Mucosa of descending colon (tissue), 3 donors: ENCODE measurements at regions not wholly inside any gene's neighbourhood (a gene's known extent, or its start where the extent isn't known, plus 50 kb on each side); places are given as distances from the start of the nearest gene placed in this dataset.

ENCODE experiments used
- ATAC-seq: fragments of 200-7000 bp; cut with Tn5 transposase; one replicate; pipeline ENCODE4 v1.9.1; 2020; ENCODE audit warnings: mild to moderate bottlenecking, moderate library complexity
- DNase-seq, 3 donors: peaks; one replicate each; pipeline ENCODE4 v3.0.0-alpha.2; 2020
- H3K36me3 ChIP-seq: fragments of 200-600 bp; one replicate; pipeline ENCODE4 v1.8.0; 2021; ENCODE audit warnings: low read depth, mild to moderate bottlenecking
- H3K4me1 ChIP-seq: fragments of 200-600 bp; one replicate; pipeline ENCODE4 v1.8.0; 2021; ENCODE audit warnings: low read depth, mild to moderate bottlenecking
- H3K4me3 ChIP-seq: fragments of 200-600 bp; one replicate; pipeline ENCODE4 v1.8.0; 2021; ENCODE audit warnings: mild to moderate bottlenecking
- H3K9me3 ChIP-seq: fragments of 200-600 bp; one replicate; pipeline ENCODE4 v1.8.0; 2021; ENCODE audit warnings: mild to moderate bottlenecking
- intact Hi-C, 2 donors: fragments of 100-400 bp; cut with DNase I in 1 of 2; cut with micrococcal nuclease in 1 of 2; formaldehyde crosslinking; loops; one replicate each; pipeline versions ENCODE4 v1.11.0 to v1.11.1; 2022; cut with DNase I, micrococcal nuclease
- TF ChIP-seq, protein P1 (sequence below): fragments of 200-600 bp; IDR thresholded peaks from one replicate; pipeline ENCODE4 v1.8.0; 2022; ENCODE audit warnings: antibody characterized with exemption, mild to moderate bottlenecking
- donor health status: DM: no; HTN: no; CAD: no; lungs with moderate emphysema.
- donor health status: DM: no; HTN: no; CAD: no.
- donor health status: DM: no; HTN: yes; CAD: no.

DNA sequence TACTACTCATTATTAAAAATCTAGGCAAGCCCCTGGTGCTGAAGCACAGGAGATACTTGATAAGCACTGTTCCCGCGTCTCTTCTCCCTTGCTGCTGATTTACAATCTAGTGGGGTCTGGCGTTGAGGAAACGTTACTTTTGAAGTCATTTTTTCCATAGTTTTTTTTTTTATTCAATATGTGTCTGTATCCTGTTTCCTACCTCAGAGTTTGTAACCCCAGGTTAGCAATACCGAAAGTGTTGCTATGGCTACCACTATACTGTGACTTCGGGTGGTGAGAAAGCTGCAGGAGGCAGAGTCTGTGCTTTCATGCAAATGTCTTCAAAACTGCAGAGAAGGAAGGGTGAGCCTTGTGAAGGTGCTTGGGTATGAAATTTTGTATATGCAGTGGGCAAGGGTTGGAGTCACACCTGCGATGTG lies 458.8 kb upstream of the GHITM start:
- Histone ChIP-seq H3K4me1 (no peaks in the 10 kb centered on the region), H3K4me3 (no peak overlapping the region), H3K9me3 (no peaks in the 10 kb centered on the region), H3K36me3 (no peaks in the 10 kb centered on the region)
- DNase-seq (no peak), ATAC-seq (no peak)
- intact Hi-C loops = no loop called here
- TF ChIP-seq, protein P1, sequence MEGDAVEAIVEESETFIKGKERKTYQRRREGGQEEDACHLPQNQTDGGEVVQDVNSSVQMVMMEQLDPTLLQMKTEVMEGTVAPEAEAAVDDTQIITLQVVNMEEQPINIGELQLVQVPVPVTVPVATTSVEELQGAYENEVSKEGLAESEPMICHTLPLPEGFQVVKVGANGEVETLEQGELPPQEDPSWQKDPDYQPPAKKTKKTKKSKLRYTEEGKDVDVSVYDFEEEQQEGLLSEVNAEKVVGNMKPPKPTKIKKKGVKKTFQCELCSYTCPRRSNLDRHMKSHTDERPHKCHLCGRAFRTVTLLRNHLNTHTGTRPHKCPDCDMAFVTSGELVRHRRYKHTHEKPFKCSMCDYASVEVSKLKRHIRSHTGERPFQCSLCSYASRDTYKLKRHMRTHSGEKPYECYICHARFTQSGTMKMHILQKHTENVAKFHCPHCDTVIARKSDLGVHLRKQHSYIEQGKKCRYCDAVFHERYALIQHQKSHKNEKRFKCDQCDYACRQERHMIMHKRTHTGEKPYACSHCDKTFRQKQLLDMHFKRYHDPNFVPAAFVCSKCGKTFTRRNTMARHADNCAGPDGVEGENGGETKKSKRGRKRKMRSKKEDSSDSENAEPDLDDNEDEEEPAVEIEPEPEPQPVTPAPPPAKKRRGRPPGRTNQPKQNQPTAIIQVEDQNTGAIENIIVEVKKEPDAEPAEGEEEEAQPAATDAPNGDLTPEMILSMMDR = no peak

DNA sequence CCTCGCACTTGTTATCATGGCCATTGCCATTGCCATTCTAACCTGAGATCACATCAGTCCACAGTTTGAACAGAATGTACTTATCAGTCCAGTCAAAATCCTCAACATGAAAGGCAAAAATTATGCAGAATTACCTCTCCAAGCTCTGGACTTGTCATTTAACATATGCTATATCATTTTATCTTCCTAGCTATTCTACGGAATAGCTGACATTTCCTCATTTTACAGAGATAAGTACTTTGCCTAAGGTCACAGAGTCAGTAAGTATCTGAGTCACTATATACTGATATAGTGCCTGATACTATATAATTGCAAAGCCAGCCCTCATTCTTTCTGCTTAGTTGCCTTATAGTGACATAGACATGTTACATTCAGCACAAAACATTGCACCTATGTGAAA lies 456.9 kb upstream of the GHITM start:
- Histone ChIP-seq H3K36me3 (no peaks in the 10 kb centered on the region), H3K9me3 (no peaks in the 10 kb centered on the region), H3K4me1 (no peaks in the 10 kb centered on the region), H3K4me3 (no peak overlapping the region)
- DNase-seq = no peak
- intact Hi-C loops = no loop called here
- TF ChIP-seq, protein P1 = no peak
- ATAC-seq = no peak

DNA sequence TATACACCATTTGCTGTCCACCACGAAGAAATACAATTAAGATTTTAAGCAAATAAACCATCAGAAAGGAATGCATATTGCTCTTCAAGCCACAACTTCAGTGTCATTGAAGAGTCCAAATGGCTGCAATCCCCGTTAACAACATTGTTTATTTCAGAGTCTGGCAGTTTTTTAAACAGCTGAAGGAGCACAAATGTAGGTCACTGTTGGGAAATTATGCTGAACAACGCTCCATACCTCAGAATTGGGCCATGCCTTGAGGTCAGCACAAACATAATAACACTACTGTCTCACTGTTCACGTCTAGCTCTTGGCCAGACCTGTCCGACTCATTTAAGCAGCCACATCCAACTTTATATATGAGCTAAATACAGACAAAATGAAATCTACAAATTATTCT lies 453.9 kb upstream of the GHITM start:
- ATAC-seq (no peak), DNase-seq (no peak)
- TF ChIP-seq, protein P1 = no peak

DNA sequence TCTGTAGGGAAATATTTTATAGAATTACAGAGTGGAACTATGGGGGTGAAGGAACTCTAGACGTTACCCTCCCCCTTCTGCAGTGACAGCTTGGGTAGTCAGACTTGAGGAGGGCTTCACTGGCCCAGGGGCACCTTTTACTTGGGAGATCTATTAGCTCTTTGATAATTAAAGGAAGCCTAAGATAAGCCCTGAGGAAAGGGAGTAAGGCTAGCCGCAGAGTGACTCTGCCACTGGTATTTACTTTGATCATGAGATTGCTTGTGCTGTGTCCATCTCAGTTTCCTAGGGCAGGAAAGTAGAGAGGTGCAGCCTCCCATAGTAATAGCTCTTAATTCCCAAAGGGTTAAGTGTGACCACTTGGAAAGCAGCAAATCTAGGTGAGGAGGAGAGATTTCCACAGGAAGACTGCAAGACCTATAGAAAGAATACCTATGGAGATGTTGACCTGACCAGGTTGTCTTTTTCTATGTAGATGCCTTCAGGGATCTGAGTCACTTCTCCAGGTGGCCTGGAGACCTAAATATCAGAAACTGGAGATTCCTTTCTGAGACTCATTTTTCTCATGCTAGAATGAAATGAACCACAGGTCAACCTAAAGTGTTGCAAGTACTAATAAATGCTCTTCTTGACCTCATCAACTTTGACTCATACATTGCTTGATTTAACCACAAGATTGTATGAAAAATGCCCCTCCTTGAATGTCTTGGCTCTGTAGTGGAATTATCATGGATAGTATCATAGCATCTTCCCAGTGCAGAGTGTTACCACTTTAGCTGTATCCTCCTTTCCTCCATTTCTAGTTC lies 447.3 kb upstream of the GHITM start:
- Histone ChIP-seq H3K9me3 (no peaks in the 10 kb centered on the region), H3K4me1 (no peaks in the 10 kb centered on the region), H3K36me3 (no peaks in the 10 kb centered on the region), H3K4me3 (no peak overlapping the region)
- ATAC-seq (no peak), DNase-seq (no peak)
- intact Hi-C loops = no loop called here
- TF ChIP-seq, protein P1 = no peak

More for the DNA sequence above, 453.9 kb upstream of the GHITM start:
- no peaks in the 10 kb centered on the region for H3K9me3 ChIP-seq
- intact Hi-C loops = no loop called here
- H3K36me3 ChIP-seq = no peaks in the 10 kb centered on the region
- H3K4me3 ChIP-seq = no peak overlapping the region
- no peaks in the 10 kb centered on the region for H3K4me1 ChIP-seq

DNA sequence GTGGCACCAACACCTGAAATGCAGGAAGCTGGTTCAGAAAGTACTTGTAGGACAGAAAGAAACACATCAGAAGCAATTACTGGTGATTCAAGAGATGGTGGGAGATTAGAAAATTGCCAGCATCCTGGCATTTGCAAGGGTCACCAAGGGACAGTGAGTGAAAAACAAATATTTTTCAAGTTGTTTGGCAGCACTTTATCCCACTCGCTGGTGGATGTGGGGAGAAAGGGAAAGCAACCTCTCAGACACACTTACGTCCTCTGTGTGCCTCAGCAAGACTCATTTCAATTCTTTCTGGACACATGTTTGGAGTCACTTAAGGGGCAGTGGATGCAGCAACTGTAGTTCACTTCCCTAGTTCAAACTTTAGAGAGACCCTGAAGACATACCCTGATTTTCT lies 440.4 kb upstream of the GHITM start:
- Histone ChIP-seq H3K9me3 (no peaks in the 10 kb centered on the region), H3K4me3 (no peak overlapping the region), H3K4me1 (no peaks in the 10 kb centered on the region), H3K36me3 (no peaks in the 10 kb centered on the region)
- ATAC-seq = no peak
- intact Hi-C loops = no loop called here
- no peak for DNase-seq
- TF ChIP-seq, protein P1 = no peak
